OCI-M1 (cell line): ENCODE measurements at regions not wholly inside any gene's neighbourhood (a gene's known extent, or its start where the extent isn't known, plus 50 kb on each side); places are given as distances from the start of the nearest gene placed in this dataset.
A peak's percentile ranks its signal among the peaks of the same experiment; 100 is the strongest.

Experiments
- DNase-seq: peaks from one replicate; lab custom pipeline; 2025; lab: John Stamatoyannopoulos, UW

DNA sequence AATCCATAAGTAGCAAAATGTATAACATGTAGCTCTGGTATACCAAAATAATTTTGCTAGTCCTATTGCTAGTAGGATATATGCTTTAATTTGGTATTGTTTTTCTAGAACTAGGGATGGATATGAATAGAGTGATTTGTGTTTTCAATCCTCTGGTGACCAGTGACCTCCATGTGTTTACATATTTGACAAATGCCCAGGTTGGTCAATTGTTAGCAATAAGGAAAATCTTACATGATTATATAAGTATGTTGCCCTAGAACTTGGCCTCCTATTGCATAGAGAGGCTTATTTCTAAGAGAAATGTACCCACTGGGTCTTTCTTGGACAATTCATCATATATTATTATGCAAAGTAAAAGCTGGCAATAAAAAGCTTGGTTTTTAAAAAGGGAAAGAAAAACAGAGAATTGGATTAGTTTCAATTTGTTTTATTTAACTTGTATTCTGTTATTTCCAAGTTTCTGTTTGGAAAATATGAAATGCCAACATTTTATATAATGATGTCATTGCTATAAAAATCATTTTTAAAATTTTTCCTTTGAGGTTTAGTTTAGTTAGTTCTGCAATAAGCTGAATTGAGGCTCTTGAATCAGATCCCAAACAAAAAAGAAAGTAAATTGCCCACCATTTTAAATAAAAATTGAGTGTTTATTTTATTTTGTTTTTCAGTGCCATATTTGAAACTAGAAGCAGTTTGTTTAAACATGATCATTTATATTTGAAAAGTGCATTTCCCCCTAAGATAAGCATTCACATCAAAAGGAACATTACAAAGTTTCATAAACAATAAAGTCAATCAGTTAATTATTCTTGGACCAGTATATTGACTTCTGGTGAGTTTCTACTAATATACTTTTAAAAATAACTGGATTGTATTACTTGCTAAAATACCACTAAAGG is 210.9 kb downstream of the ZC3H11B start:
- DNase-seq = no peak

DNA sequence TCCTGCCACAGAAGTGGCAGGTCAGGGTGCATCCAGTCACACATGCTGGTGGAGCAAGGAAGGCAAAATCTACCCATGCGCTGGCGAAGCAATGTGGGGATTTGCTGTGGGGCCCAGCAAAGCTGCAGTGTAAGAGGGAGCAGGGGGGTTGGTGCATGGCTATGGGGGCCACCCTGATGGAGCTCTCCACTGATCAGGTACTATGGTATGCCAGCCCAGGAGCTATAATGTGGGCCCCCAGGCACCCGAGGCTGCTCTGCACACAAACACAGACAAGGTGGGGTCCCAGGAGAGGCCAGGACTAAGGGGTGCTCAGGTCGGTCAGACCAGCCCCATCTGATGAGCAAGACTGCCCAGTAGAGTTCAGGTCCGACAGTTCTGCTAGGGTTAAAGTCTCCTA is 213.5 kb downstream of the ZC3H11B start:
- DNase-seq = no peak

DNA sequence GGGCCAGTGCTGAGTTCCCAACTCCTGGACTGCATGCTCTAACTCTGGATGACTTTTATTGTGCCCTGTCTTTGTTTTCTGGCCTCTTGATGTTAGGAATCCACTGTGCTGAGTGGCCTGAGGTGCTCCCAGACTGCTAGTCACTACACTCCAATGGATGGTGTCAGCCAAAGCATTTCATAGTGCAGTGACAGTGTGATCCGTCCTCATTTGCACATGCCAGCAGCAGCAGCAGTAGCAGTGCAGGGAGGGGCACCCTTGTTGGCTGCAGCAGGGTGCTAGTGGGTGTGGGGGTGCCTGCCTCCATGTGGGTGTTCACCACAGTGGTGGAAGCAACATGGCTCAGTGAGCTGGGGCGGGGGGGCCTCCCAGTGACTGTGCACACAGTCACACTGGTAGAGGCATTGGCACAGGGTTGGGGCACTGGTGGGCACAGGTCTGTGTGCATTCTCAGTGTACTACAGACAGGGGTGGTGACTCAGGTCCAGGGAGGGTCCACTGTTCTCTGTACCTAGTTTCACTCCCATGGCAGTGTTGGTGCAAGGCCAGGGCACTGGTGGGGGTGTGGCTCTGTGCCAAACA is 214.0 kb downstream of the ZC3H11B start:
- no peak for DNase-seq

DNA sequence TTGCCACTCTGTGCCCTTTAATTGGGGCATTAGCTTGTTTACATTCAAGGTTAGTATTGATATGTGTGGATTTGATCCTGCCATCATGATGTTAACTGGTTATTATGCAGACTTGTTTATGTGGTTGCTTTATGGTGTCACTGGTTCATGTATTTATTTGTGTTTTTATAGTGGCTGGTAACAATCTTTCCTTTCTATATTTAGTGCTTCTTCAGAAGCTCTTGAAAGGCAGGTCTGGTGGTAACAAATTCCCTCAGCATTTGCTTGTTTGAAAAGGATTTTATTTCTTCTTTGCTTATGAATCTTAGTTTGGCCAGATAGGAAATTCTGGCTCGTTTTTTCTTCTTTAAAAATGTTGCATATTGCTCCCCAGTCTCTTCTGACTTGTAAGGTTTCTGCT is 215.4 kb downstream of the ZC3H11B start:
- no peak for DNase-seq

DNA sequence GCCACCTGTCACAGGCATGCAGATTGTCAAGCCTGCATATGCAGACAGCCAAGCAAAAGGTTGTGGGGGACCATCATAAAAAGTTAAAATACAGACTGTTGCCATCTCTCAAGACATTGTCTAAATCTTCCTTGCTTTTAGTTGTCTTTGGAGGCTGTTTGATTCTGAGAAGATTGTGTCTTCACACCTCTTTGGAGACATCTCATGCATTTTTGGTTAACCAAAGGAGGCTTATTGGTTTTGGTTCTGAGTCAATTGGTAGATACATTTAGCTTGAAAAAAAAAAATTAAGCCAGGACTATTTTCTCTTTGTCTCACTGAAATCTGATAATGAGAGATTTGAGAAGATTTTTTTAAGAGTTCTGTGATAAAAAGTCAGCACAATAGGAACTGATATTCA is 217.6 kb downstream of the LYPLAL1 start:
- DNase-seq = no peak

DNA sequence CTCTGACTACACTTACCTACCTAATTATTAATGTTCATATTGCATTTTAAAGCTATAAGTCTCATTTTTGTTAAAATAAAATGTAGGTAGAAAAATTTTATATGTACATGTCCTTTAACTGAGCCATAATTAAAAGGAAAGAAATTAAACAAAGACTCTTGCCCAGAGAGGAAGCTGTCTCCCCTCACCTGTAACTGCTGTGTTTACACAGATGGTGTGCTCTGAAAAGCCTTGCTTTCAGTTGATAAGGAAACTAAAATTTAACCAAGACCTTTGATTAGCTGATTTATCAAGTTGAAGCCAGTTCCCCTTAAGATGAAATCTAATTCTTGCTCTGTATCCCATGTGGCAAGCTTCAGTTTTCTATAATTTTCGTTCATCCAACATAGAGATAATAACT is 213.5 kb downstream of the LYPLAL1 start:
- DNase-seq = no peak

DNA sequence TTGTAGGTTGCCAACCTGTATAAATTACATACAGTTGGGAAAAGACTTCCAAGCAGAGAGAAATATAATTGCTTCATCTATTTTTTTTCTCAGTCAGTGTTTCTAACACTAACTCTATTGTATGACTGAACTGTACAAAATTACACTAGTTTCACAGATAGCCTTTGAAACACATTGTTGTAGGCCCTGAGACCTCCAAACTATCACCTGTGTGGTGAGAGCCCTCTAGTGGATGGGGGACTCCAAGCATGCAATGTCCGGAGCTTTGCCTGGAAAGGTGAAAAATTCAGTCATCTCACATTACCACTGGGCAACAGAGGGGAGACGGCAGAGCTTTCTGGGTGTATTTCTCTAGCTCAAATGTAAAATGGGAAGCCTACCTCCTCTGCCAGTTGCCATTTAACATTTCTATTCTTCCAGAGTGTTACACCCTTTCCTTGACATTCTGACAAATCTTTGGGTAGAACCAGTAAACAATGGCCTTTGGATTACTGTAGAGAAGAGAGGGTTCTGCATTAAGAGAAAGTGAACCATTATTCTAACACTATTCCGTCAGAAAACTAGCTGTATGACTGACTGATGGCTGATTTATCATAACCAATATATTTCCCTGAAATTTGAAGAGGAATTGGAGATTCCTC is 212.2 kb downstream of the LYPLAL1 start:
- DNase-seq = peak; percentile 70

DNA sequence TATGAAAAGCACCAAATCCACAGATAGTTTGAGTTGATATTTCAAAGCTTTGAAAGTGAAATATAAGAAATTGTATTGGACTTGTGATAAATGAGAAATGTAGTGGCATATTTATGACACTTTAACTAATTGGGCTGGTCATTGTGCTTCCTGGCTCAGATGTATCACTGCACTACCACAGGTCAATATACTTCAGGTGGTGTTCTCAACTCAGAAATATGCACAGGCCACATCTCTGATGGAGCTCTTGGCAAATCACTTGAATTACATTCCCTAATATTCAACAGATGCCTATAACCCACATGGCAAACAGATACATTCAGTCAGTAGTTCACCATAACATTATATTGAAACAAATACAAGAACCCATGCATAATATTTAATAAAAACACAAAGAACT is 209.6 kb downstream of the LYPLAL1 start:
- DNase-seq = no peak

DNA sequence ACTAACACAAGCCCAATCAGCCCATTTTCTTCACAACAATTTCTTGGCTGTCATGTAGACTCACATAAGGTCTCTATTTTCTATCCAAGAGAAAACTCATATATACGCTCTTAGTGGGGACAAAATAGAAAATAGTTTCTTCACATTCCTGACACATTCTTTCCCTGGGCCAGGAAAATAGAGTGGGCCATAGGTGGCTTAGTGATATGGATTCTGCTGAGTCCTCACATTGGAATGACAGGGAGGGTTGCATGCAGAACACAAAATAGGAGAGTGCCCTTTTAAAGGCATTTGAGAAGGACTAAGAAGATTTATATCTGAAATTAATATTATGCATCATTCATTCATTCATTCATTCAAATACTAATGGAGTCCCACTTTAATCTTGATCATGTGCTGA is 207.7 kb downstream of the LYPLAL1 start:
- DNase-seq = no peak

DNA sequence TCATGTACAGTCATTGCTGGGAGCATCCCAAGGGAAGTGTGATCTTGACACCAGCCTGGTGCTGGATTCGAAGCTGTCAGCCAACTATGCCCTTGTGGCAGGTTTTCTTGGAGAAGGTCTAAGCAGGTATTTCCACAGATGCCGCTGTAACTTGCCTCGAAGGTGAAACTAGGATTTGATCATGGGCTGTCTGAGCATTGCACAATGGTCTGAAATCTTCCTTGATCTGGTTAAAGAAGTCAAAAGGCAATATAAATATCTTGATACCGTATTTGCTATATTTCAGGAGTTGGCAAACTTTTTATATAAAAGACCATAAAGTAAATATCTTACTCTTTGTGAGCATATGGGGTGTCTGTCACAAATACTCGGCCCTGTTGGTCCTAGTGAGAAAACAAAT is 206.8 kb downstream of the LYPLAL1 start:
- DNase-seq = no peak

DNA sequence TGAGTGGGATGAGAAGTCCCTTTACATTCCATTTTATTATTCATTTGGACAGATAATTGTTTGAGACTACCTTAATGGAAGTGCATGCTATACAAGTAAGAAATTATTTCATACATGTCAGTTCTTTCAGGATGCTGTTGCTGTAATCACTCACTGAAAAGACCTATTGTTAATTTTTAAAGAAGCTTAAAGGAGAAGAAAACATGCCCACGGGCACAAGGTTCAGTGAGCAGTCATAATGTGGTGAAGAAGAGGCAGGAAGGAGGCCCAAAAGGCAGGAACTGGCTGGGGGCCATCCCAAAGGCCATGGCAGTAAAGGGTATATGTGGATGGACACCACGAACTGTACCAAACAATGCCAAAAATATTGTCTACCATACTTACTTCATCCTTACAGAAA is 206.0 kb downstream of the LYPLAL1 start:
- no peak for DNase-seq

DNA sequence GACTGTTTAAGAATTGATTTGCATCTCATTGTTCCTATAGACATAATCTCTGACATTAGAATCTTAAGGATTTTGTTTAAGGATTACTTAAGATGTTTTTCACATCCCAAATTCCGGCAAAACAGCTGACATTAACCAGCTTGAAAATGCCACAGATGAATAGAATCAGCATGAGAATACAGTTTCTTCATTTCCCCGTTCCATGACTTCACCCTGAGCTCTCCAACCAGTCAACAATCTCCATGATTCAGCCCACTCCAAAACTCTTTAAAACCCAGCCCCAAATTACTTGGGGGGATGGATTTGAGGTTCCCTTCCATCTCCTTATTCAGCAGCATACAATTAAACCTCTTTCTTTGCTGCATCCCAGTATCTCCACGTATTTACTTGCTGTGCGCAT is 201.0 kb downstream of the LYPLAL1 start:
- no peak for DNase-seq

DNA sequence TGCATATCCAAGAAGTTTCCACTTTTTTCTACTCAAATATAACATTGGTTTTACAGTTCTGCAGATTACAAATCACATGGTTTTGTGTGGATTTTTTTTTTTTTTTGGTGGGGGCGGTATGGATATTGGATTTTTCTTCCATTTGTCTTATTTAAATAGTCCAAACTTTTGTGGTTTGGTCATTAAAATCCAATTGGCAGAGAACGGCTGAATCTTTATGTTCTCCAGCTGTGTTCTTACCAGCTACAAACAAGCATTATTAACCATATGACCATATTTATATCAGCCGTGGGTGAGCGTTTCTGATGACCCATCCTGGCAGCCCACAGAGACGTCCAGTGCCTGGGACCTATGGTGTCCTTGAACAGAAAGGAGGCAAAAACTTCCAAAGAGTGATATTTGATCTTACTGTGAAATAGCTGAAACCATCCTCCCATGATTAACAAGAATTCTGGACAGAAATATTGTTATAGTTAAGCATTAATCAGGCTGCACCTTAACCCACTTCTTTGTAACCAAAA is 200.4 kb downstream of the LYPLAL1 start:
- DNase-seq = no peak

DNA sequence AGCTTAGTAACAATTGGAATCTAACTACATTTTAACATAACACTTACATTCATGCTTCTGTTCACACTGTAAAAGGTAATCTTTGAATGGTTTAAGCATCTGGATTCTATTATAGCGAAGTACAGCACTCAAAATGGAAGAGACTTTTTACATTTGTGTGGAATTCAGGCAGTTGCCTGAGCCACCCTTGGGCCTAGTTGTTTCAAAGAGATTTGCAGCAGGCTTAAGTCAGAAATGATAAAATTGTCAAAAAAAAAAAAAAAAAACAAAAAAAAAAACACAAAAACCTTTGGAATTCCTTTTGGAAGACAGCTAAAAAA is 199.9 kb downstream of the LYPLAL1 start:
- DNase-seq = no peak

DNA sequence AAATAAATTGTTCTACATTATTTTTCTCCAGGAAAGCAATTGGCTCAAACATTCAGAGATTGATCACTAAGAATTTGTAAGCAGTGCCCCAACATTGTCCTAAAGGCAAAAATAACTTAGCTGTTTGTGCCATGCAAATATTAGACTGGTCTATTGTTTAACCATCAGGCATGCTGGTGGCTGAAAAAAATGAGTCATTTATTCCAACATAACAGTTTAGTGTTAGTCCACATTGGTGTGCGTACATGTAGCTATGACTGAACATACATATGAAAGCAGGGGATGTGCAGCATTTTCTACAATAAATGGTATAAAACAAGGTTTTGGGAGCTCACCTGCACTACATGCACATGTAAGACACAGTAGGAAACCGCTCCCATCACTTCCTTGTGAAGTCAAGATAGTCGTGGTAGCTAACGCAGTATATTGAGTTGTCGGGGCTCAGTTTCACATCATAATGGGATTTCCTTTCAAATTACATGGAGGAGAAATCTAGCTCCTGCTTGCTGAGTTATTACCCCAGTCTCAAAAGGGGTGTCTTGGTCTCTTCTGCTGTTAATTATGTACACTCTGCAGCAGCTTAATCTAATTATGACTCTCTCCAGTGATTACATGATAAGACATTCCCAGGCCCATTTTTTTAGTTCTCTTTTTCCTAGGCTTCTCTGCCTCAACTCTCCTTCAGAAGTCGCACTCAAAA is 199.4 kb downstream of the LYPLAL1 start:
- no peak for DNase-seq

DNA sequence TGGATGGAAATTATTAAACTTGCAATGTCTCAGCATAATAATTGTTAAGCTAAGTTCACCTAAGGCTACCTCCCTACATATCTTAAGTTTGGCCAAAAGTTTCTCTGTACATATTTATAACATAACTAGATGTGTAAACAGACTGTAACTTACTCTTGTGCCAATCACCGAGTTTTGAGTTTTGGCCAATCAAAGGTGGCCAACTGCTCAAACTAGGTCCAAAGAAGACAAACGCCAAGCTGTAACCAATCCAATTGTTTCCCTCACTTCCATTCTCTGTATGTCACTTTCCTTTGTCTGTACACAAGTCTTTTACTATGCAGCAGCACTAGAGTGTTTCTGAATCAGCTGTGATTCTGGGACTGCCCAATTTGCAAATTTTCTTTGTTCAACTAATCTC is 197.8 kb downstream of the LYPLAL1 start:
- no peak for DNase-seq

DNA sequence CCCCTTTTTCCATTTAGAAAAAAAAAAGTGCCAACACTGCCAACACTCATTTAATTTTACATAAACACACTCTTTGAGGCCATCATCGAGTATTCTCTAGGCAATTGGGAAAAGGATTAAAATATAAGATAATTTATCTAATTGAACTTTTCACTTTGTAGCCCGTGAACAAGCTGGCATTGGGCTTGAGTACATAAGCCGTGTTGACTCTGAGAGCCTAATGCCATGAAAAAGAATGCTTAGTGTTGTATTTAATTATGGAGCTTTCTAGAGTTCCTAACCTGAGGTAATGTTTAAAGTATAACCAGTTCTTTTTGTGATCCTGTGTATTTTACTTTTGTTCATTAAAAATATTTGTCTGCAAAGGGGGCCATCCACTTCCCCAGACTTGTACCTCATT is 193.8 kb downstream of the LYPLAL1 start:
- DNase-seq = no peak

DNA sequence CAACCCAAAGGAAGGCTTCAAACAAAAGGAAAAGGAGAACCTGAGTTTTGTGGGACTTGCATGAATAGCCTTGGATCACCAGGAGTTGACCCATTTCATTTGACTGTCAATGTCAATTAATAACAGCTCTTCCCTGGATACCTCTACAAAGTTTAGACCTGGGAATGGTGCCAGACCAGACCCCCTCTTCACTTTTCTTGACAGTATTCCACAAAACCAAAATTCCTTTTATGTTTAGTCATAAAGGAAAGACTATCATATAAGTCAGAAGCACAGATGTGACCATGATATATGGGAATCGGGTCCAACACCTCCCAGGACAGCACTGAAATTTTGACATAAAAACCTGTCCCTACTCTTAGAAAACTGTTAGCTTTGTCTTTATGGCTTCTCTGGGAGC is 191.8 kb downstream of the LYPLAL1 start:
- DNase-seq = no peak

DNA sequence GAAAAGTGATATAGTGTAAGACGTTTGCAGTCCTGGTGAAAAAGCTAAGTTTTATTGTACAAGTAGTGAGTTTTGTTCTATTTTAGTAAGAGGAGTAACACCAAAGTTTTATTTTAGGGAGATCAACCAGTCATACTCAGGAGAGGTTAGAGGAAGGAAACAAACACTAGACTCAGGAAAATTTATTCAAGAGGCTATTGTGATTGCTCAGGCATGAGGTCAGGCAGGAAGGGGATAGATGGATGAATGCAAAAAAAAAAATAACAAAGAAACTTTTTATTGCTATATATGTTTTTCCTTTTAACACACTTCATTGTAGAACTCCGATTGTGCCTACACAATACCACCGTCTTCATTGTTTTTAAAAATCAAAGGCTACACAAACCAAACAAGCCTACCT is 189.0 kb downstream of the LYPLAL1 start:
- no peak for DNase-seq

DNA sequence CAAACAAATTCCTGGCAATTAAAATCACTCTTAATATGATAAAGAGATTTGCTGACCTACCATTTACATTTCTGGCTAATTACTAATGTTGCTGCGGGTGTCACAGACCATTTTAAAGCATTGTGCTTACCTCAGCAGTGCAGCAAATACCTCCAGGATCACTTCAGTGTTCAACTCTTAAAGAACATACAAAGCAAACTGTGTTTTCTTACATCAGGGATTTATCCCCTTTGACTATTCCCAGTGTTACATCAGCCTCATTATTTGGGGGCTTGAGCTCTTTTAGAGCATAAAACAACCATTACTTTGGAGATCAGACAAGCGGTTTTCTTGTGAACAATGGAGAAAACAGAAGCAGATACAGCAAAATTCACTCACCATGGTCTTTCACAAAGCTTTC is 185.4 kb downstream of the LYPLAL1 start:
- DNase-seq = no peak

DNA sequence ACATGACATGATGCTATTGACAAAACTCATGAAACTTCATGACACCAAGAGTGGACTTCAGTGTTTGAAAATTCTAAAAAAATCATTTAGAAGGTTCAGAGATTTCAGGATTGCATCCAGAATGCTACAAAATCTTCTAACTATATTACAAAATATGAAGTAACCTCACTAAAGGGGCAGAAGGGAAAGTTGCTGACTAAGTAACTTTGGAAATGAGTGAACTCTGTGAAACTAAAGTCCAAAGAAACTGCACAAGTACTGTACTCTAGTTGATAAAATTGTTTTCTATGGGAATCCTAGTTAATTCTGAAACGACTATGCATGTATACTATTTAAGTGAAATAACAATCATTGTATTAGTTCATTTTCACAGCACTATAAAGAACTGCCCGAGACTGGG is 184.4 kb downstream of the LYPLAL1 start:
- DNase-seq = no peak

DNA sequence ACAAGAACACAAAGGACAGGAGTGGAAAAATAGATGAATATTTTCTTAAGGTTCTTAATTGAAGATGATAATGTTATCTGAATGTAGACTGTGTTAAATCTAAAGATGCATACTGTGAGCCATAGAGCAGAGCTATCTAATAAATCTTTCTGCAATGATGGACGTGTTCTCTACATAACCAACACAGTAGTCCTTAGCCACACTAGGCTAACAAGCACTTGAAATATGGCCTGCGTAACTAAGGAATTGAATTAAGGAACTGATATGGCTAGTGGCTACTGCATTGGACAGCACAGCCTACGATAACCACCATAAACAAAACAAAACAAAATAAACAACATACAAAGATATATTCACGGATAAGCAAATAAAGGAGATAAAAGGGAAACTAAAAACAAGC is 181.3 kb downstream of the LYPLAL1 start:
- no peak for DNase-seq
